RWPE2 (cell line): ENCODE measurements at regions not wholly inside any gene's neighbourhood (a gene's known extent, or its start where the extent isn't known, plus 50 kb on each side); places are given as distances from the start of the nearest gene placed in this dataset.

Experiments used
- ATAC-seq: fragments of 200-7000 bp; cut with Tn5 transposase; 3 replicates; pipeline ENCODE4 v1.9.1; 2021; ENCODE audit warnings: low read depth
- DNase-seq: peaks from one replicate; pipeline ENCODE4 v3.0.0-alpha.2; 2020; ENCODE audit warnings: low spot score
- H3K27ac ChIP-seq: fragments of 450-650 bp; 2 replicates; pipeline ENCODE4 v1.5.1; 2017; ENCODE audit warnings: mild to moderate bottlenecking; ENCODE audit not compliant: poor library complexity, severe bottlenecking
- H3K27me3 ChIP-seq: fragments of 250-450 bp; sonication (Bioruptor Pico); 2 replicates; pipeline ENCODE4 v1.5.1; 2021; ENCODE audit warnings: mild to moderate bottlenecking, moderate library complexity; ENCODE audit not compliant: insufficient read depth, poor library complexity, severe bottlenecking
- H3K36me3 ChIP-seq: fragments of 250-450 bp; sonication (Bioruptor Pico); 2 replicates; pipeline ENCODE4 v1.5.1; 2020; ENCODE audit warnings: low read depth, mild to moderate bottlenecking, moderate library complexity
- H3K4me1 ChIP-seq: fragments of 250-450 bp; sonication (Bioruptor Pico); 2 replicates; pipeline ENCODE4 v1.5.1; 2021; ENCODE audit warnings: mild to moderate bottlenecking, moderate library complexity; ENCODE audit not compliant: insufficient read depth, poor library complexity, severe bottlenecking
- H3K4me3 ChIP-seq: fragments of 250-450 bp; sonication (Bioruptor Pico); 2 replicates; pipeline ENCODE4 v1.5.1; 2021; ENCODE audit warnings: mild to moderate bottlenecking, moderate library complexity; ENCODE audit not compliant: severe bottlenecking
- H3K9me3 ChIP-seq: fragments of 250-450 bp; sonication (Bioruptor Pico); 2 replicates; pipeline ENCODE4 v1.5.1; 2021; ENCODE audit warnings: mild to moderate bottlenecking, moderate library complexity; ENCODE audit not compliant: severe bottlenecking
- TF ChIP-seq, protein P1 (sequence below): fragments of 450-650 bp; IDR thresholded peaks from one replicate; pipeline ENCODE4 v1.5.1; 2017; ENCODE audit warnings: mild to moderate bottlenecking, moderate library complexity; ENCODE audit not compliant: poor library complexity, severe bottlenecking

- no peak overlapping the region for H3K27ac ChIP-seq
- no peaks in the 10 kb centered on the region for H3K4me1 ChIP-seq
- DNase-seq (no peak), ATAC-seq (no peak; the same call in 2 of the 3 replicates)
- no peaks in the 10 kb centered on the region for H3K36me3 ChIP-seq
- no peaks in the 10 kb centered on the region for H3K9me3 ChIP-seq
- H3K4me3 ChIP-seq: no peak overlapping the region
- TF ChIP-seq, protein P1, sequence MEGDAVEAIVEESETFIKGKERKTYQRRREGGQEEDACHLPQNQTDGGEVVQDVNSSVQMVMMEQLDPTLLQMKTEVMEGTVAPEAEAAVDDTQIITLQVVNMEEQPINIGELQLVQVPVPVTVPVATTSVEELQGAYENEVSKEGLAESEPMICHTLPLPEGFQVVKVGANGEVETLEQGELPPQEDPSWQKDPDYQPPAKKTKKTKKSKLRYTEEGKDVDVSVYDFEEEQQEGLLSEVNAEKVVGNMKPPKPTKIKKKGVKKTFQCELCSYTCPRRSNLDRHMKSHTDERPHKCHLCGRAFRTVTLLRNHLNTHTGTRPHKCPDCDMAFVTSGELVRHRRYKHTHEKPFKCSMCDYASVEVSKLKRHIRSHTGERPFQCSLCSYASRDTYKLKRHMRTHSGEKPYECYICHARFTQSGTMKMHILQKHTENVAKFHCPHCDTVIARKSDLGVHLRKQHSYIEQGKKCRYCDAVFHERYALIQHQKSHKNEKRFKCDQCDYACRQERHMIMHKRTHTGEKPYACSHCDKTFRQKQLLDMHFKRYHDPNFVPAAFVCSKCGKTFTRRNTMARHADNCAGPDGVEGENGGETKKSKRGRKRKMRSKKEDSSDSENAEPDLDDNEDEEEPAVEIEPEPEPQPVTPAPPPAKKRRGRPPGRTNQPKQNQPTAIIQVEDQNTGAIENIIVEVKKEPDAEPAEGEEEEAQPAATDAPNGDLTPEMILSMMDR: no peak
- H3K27me3 ChIP-seq: no peaks in the 10 kb centered on the region
Measured at GRCh38 chr9:96040591-96041461, 165.3 kb downstream of the ERCC6L2 start.

DNA sequence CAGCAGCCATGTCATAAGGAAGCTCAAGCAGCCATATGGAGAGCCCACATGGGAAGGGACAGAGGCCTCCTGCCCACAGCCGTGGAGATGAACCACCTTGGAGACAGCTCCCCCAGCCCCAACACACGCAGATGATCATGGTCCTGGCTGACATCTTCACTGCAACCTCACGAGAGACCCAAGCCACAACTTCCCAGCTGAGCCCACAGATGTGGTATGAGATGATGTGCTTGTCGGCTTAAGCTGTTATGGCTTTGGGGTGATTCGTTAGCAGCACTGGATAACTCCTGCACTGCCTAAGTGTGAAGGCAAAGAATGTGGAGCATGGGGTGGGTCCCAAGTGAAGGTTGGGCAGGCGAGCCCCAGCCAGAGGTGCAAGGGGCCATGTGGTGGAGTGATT lies 163.4 kb downstream of the ERCC6L2 start:
- H3K9me3 ChIP-seq: no peaks in the 10 kb centered on the region
- no peaks in the 10 kb centered on the region for H3K27me3 ChIP-seq
- no peaks in the 10 kb centered on the region for H3K36me3 ChIP-seq
- H3K4me1 ChIP-seq: no peaks in the 10 kb centered on the region
- no peak overlapping the region for H3K27ac ChIP-seq
- TF ChIP-seq, protein P1: no peak
- DNase-seq: no peak
- ATAC-seq: no peak
- H3K4me3 ChIP-seq: no peak overlapping the region

GRCh38 chr9:96038271-96038670 lies 162.8 kb downstream of the ERCC6L2 start:
- H3K27me3 ChIP-seq: no peaks in the 10 kb centered on the region
- no peaks in the 10 kb centered on the region for H3K9me3 ChIP-seq
- no peaks in the 10 kb centered on the region for H3K4me1 ChIP-seq
- H3K36me3 ChIP-seq: no peaks in the 10 kb centered on the region
- H3K4me3 ChIP-seq: no peak overlapping the region
- TF ChIP-seq, protein P1: no peak
- DNase-seq (no peak), ATAC-seq (no peak)
- H3K27ac ChIP-seq: no peak overlapping the region

DNA sequence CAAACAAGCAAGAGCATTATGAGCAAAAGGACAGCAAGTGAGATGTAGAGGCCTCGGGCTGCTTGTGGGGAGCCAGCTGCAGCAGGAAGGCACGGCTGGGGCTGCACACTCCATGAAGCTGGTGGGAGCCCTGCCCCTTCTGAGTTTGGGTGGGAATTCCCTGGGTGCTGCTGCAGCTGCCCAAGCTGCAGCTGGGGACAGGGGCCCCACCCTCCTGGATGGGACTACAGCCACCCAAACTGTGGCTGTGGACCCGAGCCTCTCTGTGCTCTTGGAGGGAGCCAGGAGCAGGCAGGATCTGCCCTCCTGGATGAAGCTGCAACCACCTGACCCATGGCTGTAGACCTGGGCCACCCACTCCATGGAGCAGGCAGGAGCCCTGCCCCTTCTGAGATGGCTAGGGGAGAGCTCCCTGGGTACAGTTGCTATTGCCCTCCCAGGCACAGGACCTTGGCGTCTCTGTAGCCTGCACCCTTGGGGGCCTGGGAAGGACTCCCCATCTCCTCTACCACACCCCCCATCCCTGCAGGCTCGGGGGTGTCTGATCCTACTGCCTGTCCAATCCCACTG lies 159.1 kb downstream of the ERCC6L2 start:
- Histone ChIP-seq H3K4me1 (no peaks in the 10 kb centered on the region), H3K9me3 (no peaks in the 10 kb centered on the region), H3K4me3 (no peak overlapping the region), H3K27ac (no peak overlapping the region), H3K27me3 (no peaks in the 10 kb centered on the region), H3K36me3 (no peaks in the 10 kb centered on the region)
- DNase-seq (no peak), ATAC-seq (no peak)
- TF ChIP-seq, protein P1: no peak

DNA sequence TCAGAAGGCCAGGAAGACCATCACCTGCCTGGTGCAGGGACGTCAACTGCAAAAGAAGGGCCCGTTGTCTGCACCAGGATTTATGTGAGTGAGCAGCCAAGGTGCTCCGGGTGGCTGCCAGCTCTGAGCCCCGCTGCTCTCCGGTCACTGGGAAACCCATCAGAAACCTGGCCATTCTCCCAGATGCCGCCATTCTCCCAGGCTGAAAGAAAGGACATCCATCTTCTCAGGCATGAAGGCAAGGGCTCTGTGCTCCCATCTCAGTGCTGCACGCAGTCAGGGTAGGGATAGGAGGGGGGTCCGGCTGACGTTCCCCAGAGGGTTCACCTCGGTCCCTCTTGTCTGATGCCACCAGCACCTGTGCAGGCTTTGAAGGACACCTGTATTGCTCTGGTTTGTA lies 158.4 kb downstream of the ERCC6L2 start:
- TF ChIP-seq, protein P1: no peak
- DNase-seq (no peak), ATAC-seq (no peak)
- Histone ChIP-seq H3K27ac (no peak overlapping the region), H3K27me3 (no peaks in the 10 kb centered on the region), H3K4me1 (no peaks in the 10 kb centered on the region), H3K36me3 (no peaks in the 10 kb centered on the region), H3K4me3 (no peak overlapping the region), H3K9me3 (no peaks in the 10 kb centered on the region)
